ENCODE measurements at regions not wholly inside any gene's neighbourhood (a gene's known extent, or its start where the extent isn't known, plus 50 kb on each side); places are given as distances from the start of the nearest gene placed in this dataset.

GRCh38 chrX:10759141-10759799 is 138.9 kb upstream of the MID1 start:
- TF ChIP-seq CTCF (conservative IDR thresholded peaks at IDR 0.05; ENCODE audit: low read length): no peak
- DNase-seq (ENCODE audit: low read depth): peak; percentile 34
- H3K4me3 ChIP-seq (ENCODE audit: low read length): peak overlapping the region; percentile 7; the same call in 1 of the 2 replicates

GRCh38 chrX:10761447-10761846 is 141.1 kb upstream of the MID1 start:
- no peak for DNase-seq (ENCODE audit: low read depth)
- TF ChIP-seq CTCF (conservative IDR thresholded peaks at IDR 0.05; ENCODE audit: low read length): no peak

GRCh38 chrX:10769195-10769594 is 148.8 kb upstream of the MID1 start:
- TF ChIP-seq CTCF (conservative IDR thresholded peaks at IDR 0.05; ENCODE audit: low read length): peak; percentile 62
- no peak overlapping the region; the same call in 1 of the 2 replicates for H3K4me3 ChIP-seq (ENCODE audit: low read length)
- DNase-seq (ENCODE audit: low read depth): peak; percentile 54

More at GRCh38 chrX:10761447-10761846, 141.1 kb upstream of the MID1 start:
- no peak overlapping the region for H3K4me3 ChIP-seq (ENCODE audit: low read length)

- H3K4me3 ChIP-seq (ENCODE audit: low read length): peak overlapping the region; percentile 36
Measured at GRCh38 chrX:10769696-10770619, 149.6 kb upstream of the MID1 start.

GRCh38 chrX:10773318-10773717 is 152.9 kb upstream of the MID1 start:
- no peak overlapping the region for H3K4me3 ChIP-seq (ENCODE audit: low read length)
- TF ChIP-seq CTCF (conservative IDR thresholded peaks at IDR 0.05; ENCODE audit: low read length): no peak
- no peak for DNase-seq (ENCODE audit: low read depth)

More at GRCh38 chrX:10769696-10770619, 149.6 kb upstream of the MID1 start:
- DNase-seq (ENCODE audit: low read depth): peak; percentile 39
- TF ChIP-seq CTCF (conservative IDR thresholded peaks at IDR 0.05; ENCODE audit: low read length): no peak

- H3K4me3 ChIP-seq (ENCODE audit: low read length): no peak overlapping the region
- no peak for TF ChIP-seq CTCF (conservative IDR thresholded peaks at IDR 0.05; ENCODE audit: low read length)
- no peak for DNase-seq (ENCODE audit: low read depth)
Measured at GRCh38 chrX:10781847-10782530, 161.6 kb upstream of the MID1 start.

Measured in AG10803 (cell line).